Activated CD4-positive, alpha-beta T cell treated with anti-CD3 and anti-CD28 coated beads for 36 hours (primary cell): ENCODE measurements at regions not wholly inside any gene's neighbourhood (a gene's known extent, or its start where the extent isn't known, plus 50 kb on each side); places are given as distances from the start of the nearest gene placed in this dataset.

ENCODE experiments used
- ATAC-seq: fragments of 200-7000 bp; cut with Tn5 transposase; one replicate; pipeline ENCODE4 v1.10.0; 2021; ENCODE audit warnings: mild to moderate bottlenecking, moderate library complexity
- CTCF ChIA-PET: fragments of 350-600 bp; sonication (Branson Sonifier 250); formaldehyde crosslinking; loops from one replicate; lab custom pipeline; 2021; ENCODE audit warnings: antibody characterized with exemption; lab: Charles Lee
- POLR2A ChIA-PET: fragments of 350-600 bp; sonication (Branson Sonifier 250); formaldehyde crosslinking; loops from one replicate; lab custom pipeline; 2021; ENCODE audit warnings: antibody characterized with exemption, inconsistent platforms; lab: Charles Lee
- DNase-seq: peaks from one replicate; pipeline ENCODE4 v3.0.0-alpha.2; 2020
- H3K27ac Mint-ChIP-seq: one replicate; pipeline ENCODE4 v1.8.0; 2021; ENCODE audit warnings: mixed read lengths
- H3K27me3 Mint-ChIP-seq: one replicate; pipeline ENCODE4 v1.8.0; 2021; ENCODE audit warnings: mixed read lengths
- H3K36me3 Mint-ChIP-seq: one replicate; pipeline ENCODE4 v1.8.0; 2021; ENCODE audit warnings: low read depth, mixed read lengths
- H3K4me1 Mint-ChIP-seq: one replicate; pipeline ENCODE4 v1.8.0; 2021; ENCODE audit warnings: mixed read lengths
- H3K4me3 Mint-ChIP-seq: one replicate; pipeline ENCODE4 v1.8.0; 2021; ENCODE audit warnings: mild to moderate bottlenecking, moderate library complexity, mixed read lengths
- H3K9me3 Mint-ChIP-seq: one replicate; pipeline ENCODE4 v1.8.0; 2021; ENCODE audit warnings: low read depth, mixed read lengths
- intact Hi-C, 2 experiments: fragments of 100-400 bp; cut with DNase I in 1 of 2; cut with micrococcal nuclease in 1 of 2; formaldehyde crosslinking; loops; one replicate each; pipeline versions ENCODE4 v1.14.2 to v1.15.1; 2022 to 2024; cut with DNase I, micrococcal nuclease

DNA sequence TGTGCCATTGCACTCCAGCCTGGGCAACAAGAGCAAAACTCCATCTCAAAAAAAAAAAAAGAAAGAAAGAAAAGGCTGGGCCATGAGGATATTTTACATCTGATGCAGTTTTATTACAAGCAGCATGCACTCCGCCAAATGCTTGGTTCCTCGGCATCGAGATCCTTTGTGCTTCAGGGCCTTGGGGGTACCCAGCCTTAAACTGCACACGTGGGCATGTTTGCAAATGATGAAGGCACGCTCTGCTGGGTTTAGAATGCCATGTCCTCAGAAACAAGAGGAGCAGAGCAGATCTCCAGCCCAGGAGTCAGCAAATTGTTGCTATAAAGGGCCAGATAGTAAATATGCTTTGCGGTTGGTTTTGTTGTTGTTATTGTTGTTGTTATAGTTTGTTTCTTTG lies 153.2 kb downstream of the KATNIP start:
- H3K4me1 Mint-ChIP-seq, result no peaks in the 10 kb centered on the region
- ChIA-PET POLR2A (no interaction called here), CTCF (interaction anchor here (0.9 kb wide), 2 partner anchors 12 to 51 kb away, joined by 3 to 4 read pairs; no protein-coding TSS in a partner anchor)
- no peaks in the 10 kb centered on the region for H3K9me3 Mint-ChIP-seq
- ATAC-seq, result no peak
- H3K36me3 Mint-ChIP-seq, result peaks cover 4% of the 10 kb centered on the region
- no peaks in the 10 kb centered on the region for H3K27me3 Mint-ChIP-seq
- no peak overlapping the region for H3K27ac Mint-ChIP-seq
- no peak for DNase-seq
- H3K4me3 Mint-ChIP-seq, result no peak overlapping the region
- intact Hi-C loops, result no loop called here

DNA sequence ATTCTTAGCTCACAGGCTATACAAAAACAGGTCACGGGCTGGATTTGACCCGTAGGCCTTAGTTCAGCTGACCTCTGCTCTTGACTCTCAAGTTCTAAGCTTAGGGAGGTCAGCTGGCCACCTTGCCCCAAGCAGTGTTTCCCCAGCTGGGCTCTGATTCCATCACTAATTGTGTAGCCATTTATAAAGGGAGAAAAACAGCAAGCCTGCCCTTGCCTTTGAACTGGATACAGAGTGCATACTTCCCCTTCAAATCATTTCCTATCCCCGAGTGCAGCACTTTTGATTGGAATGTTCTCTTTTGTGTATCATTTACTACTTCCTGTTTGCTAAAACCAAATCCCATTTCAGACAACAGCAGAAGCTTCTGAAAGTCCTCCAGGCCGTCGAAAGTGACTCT lies 153.6 kb downstream of the KATNIP start:
- ChIA-PET POLR2A (no interaction called here), CTCF (interaction anchor here (0.9 kb wide), 2 partner anchors 12 to 50 kb away, joined by 3 to 4 read pairs; no protein-coding TSS in a partner anchor)
- Mint-ChIP-seq H3K9me3 (no peaks in the 10 kb centered on the region), H3K4me3 (no peak overlapping the region), H3K4me1 (no peaks in the 10 kb centered on the region), H3K36me3 (peaks cover 4% of the 10 kb centered on the region), H3K27ac (no peak overlapping the region), H3K27me3 (no peaks in the 10 kb centered on the region)
- ATAC-seq (no peak), DNase-seq (no peak)
- intact Hi-C loops, result no loop called here

DNA sequence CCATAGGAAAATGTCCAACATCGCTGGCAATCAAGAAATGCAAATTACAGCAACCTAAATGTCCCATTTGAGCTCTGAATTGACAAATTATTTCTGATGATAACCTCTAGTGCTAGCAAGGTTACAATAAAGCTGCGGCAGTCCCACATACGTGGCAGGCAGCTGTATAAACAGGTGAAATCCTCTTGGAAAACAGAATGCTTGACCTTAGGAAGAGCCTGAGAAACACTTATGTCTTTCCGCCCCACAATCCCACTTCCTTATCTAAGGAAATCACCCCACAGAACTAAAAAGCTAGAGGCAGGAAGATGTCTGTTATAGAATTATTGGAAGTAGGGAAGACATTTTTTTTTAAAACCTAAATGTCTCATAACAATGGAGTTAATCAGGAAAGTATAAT lies 154.3 kb downstream of the KATNIP start:
- CTCF ChIA-PET, result interaction anchor here (0.7 to 2.1 kb wide), 3 partner anchors 10 to 13 kb away, joined by 3 to 5 read pairs (median 3); no protein-coding TSS in a partner anchor
- ATAC-seq, result no peak
- intact Hi-C loops, result no loop called here
- Mint-ChIP-seq H3K4me1 (no peaks in the 10 kb centered on the region), H3K27ac (no peak overlapping the region), H3K27me3 (no peaks in the 10 kb centered on the region), H3K9me3 (no peaks in the 10 kb centered on the region), H3K4me3 (no peak overlapping the region), H3K36me3 (peaks cover 4% of the 10 kb centered on the region)
- DNase-seq, result no peak
- POLR2A ChIA-PET, result no interaction called here

DNA sequence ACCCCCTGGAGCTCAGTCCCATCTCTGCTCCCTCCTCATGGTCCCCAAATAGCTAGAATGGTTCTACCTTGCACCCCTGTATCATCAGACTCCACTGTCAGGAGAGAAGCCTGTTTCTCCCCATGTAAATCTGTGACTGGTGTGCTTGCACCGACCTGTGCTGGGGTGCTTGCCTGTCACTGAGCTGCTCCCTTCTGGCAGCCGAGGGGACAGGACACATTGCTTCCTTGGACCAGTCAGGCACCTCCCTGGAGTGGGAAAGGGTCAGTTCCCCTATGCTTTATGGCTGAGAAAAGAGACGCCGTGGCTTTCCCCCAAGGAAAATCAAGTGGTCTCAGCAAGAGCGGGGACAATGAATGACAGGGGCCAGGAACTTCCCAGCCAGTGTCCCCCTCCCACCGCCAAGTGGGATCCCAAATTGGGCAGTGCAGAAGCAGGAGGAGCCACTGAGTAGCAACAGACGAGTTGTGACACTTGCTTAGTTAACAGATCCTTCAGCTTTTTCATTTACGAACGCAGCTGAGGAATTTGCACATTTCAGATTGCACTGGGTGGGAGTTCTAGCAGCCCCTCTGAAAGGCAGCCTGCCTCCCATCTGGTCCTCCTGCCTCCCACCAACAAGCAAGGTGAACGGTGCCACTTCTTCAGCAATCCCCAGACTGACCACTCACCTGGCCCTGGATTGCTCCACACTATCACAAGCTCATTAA lies 156.4 kb downstream of the KATNIP start:
- no peak overlapping the region for H3K27ac Mint-ChIP-seq
- no peaks in the 10 kb centered on the region for H3K9me3 Mint-ChIP-seq
- H3K27me3 Mint-ChIP-seq, result no peaks in the 10 kb centered on the region
- ChIA-PET CTCF (interaction anchor here (1.5 to 2.1 kb wide), 2 partner anchors 8 to 15 kb away, joined by 5 read pairs; no protein-coding TSS in a partner anchor), POLR2A (no interaction called here)
- ATAC-seq (no peak), DNase-seq (no peak)
- peaks cover 6% of the 10 kb centered on the region for H3K36me3 Mint-ChIP-seq
- no peaks in the 10 kb centered on the region for H3K4me1 Mint-ChIP-seq
- intact Hi-C loops, result no loop called here
- no peak overlapping the region for H3K4me3 Mint-ChIP-seq

DNA sequence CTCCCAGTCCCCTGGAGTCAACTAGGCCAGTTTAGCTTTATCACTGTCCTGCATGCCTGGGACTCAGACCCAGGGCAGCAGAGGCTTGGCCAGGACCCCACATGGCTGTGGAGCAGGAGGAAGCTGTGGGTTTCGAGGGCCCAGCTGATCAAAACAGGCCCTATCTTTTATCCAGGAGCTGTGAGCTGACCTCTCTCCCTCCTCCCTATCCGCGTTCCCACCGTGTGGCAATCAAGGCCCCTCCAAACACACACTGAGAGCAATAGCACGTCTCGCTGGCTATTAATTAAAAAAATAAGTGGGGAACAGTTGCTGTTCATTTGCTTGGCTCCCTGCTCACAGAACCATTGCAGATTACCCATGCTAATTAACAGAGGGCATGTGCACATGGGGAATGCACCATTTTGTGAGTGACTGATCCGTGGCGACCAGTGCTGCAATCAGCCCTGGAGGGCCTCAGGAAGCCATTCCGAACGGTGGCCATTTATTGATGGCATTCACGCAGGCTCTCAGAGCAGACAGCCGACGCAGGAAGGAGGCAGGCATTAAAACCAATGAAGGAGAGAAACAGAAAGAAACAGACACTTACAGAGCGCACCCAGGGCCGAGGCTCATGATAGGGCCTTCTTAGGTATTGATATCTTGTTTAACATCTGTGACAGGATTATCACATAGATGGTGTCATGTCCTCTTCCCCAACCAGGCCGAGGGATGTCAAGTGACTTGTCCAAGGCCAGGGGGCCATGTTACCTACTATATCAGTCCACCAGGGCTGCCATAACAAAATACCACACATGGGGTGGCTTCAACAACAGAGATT lies 157.1 kb downstream of the KATNIP start:
- no peaks in the 10 kb centered on the region for H3K4me1 Mint-ChIP-seq
- no peak for ATAC-seq
- no peaks in the 10 kb centered on the region for H3K27me3 Mint-ChIP-seq
- CTCF ChIA-PET, result interaction anchor here (0.6 kb wide), 1 partner anchor 51 kb away, joined by 3 read pairs; no protein-coding TSS in a partner anchor
- no peak overlapping the region for H3K27ac Mint-ChIP-seq
- H3K9me3 Mint-ChIP-seq, result no peaks in the 10 kb centered on the region
- no peak for DNase-seq
- peaks cover 6% of the 10 kb centered on the region for H3K36me3 Mint-ChIP-seq
- POLR2A ChIA-PET, result interaction anchor here (0.6 kb wide), 1 partner anchor 538 kb away, joined by 3 read pairs; no protein-coding TSS in a partner anchor
- intact Hi-C loops, result no loop called here
- no peak overlapping the region for H3K4me3 Mint-ChIP-seq

DNA sequence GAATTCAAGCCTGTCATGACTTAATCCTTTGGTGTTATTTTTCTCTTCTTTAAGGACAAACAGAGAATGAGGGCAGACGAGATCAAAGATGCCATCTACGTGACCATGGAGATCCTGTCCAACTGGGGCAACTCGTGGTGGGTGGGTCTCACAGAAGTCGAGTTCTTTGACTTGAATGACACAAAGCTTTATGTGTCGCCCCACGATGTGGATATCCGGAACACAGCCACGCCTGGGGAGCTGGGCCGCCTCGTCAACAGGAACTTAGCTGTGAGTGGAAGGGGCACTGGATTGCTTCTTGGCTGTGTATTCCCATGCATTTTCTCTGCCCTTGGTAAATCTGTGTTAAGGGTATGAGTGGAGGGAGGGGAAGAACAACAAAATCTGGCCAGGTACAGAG lies 158.7 kb downstream of the KATNIP start:
- no peaks in the 10 kb centered on the region for H3K4me1 Mint-ChIP-seq
- ChIA-PET POLR2A (no interaction called here), CTCF (no interaction called here)
- H3K4me3 Mint-ChIP-seq, result no peak overlapping the region
- H3K27ac Mint-ChIP-seq, result no peak overlapping the region
- no peaks in the 10 kb centered on the region for H3K27me3 Mint-ChIP-seq
- intact Hi-C loops, result no loop called here
- H3K9me3 Mint-ChIP-seq, result no peaks in the 10 kb centered on the region
- DNase-seq (no peak), ATAC-seq (no peak)
- H3K36me3 Mint-ChIP-seq, result peaks cover 6% of the 10 kb centered on the region

DNA sequence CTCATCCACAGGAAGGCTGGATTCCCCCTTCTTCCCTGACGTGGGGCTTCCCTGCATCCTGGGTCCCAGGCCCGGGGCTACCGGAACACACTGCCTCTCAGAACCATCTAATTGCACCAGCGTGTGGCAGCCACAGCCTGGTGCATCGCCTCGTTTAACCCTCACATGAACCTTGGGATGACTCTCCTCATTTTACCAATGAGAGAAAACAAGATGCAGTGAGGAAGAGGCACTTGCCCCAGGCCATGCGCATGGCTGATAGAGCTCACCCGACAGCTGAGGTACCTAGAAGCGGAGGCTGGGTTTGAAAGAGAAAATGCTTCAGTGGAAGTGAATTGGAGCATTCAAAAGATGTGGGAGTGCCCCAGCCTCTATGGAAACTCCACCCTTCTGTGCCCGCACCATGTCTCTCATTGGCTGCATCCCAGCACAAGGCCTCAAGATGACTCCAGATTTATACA lies 162.3 kb downstream of the KATNIP start:
- no peak overlapping the region for H3K4me3 Mint-ChIP-seq
- no peak for DNase-seq
- H3K27me3 Mint-ChIP-seq, result no peaks in the 10 kb centered on the region
- ChIA-PET CTCF (no interaction called here), POLR2A (no interaction called here)
- ATAC-seq, result no peak
- no peaks in the 10 kb centered on the region for H3K4me1 Mint-ChIP-seq
- H3K27ac Mint-ChIP-seq, result no peak overlapping the region
- H3K9me3 Mint-ChIP-seq, result no peaks in the 10 kb centered on the region
- H3K36me3 Mint-ChIP-seq, result peaks cover 3% of the 10 kb centered on the region
- intact Hi-C loops, result no loop called here

DNA sequence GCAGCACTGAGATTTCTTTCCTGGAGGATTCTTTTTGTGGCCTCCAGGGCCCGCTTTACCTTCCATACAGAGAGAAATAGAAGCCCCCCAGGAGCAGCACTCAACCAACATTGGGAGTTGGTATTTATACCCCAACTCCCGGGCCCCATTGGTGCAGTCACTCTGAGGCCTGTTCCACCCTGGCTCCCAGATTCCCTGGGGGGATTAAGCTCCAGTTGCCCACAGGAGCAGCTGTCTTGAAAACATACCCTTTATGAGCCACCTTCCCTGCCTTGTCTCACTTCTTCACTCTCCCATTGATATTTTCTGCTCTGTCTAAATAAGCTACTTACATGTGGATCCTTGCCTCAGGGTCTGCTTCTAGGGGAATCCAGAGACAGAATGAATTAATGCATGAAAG lies 167.8 kb downstream of the KATNIP start:
- H3K27me3 Mint-ChIP-seq, result no peaks in the 10 kb centered on the region
- H3K36me3 Mint-ChIP-seq, result no peaks in the 10 kb centered on the region
- POLR2A ChIA-PET, result no interaction called here
- no peaks in the 10 kb centered on the region for H3K9me3 Mint-ChIP-seq
- H3K4me3 Mint-ChIP-seq, result no peak overlapping the region
- no peak for ATAC-seq
- CTCF ChIA-PET, result no interaction called here
- no peaks in the 10 kb centered on the region for H3K4me1 Mint-ChIP-seq
- no peak for DNase-seq
- intact Hi-C loops, result no loop called here
- H3K27ac Mint-ChIP-seq, result no peak overlapping the region

DNA sequence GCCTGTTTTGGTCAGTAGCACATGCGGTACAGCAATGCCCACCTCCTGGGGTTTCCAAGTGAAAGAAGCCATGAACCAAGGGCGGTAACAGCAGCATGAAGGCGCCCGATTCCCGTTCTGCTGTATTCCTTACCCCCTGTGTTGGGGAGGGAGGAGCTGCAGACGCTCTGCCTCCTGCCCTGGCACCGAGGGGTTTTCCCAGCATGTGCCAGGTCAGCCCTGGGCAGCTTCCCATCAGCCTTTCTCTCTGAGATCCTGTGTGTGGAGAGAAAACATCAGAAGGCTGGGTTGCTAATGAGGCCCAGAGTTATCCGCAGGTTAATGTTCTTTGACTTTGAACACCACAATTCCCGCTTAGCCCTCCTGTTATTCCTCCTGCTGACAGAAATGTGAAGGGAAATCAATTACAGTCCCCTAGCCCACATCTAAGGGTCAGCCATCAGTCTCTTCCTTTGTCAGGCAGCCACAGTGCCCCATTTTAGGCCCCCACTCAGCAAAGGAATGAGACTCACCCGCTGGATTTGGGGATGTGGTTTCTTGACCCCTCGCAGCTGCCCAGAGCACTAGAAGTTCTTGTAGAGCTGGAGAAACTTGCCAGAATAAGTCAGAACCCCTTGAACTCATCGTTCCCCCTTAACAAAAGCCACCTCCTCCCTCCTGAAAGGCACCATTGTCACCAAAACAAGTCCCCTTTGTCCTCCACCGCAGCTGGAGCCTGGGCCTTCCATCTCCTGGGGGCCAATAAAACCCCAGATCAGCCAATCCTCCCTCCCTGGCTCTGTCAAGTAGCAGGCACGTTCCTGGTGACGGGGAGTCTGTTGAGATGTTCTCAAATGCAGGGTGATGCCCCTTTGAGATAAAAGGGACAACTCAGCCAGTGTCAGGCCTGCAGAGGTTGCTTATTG lies 168.5 kb downstream of the KATNIP start:
- Mint-ChIP-seq H3K9me3 (no peaks in the 10 kb centered on the region), H3K36me3 (no peaks in the 10 kb centered on the region), H3K4me3 (no peak overlapping the region), H3K27ac (no peak overlapping the region), H3K4me1 (no peaks in the 10 kb centered on the region), H3K27me3 (no peaks in the 10 kb centered on the region)
- CTCF ChIA-PET, result no interaction called here
- no peak for ATAC-seq
- intact Hi-C loops, result no loop called here
- POLR2A ChIA-PET, result no interaction called here
- no peak for DNase-seq

DNA sequence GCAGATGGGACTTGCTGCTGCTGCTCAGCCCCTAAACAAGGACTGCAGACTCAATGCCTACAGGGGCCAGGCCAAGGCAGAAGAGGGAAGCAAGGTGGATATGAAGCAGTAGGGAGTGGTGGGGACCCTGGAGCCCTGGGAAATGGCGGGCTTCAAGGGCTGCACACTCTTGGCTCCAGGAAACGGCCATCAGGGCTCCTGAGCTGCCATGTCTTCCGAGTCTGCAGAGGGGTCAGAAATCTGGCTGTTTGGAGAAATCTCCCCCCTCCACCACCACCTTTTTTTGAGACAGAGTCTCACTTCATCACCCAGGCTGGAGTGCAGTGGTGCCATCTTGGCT lies 169.1 kb downstream of the KATNIP start:
- ChIA-PET CTCF (no interaction called here), POLR2A (no interaction called here)
- Mint-ChIP-seq H3K4me1 (no peaks in the 10 kb centered on the region), H3K9me3 (no peaks in the 10 kb centered on the region), H3K36me3 (no peaks in the 10 kb centered on the region), H3K4me3 (no peak overlapping the region), H3K27ac (no peak overlapping the region), H3K27me3 (no peaks in the 10 kb centered on the region)
- intact Hi-C loops, result no loop called here
- ATAC-seq (no peak), DNase-seq (no peak)
